HEK293 (cell line): ENCODE measurements at regions not wholly inside any gene's neighbourhood (a gene's known extent, or its start where the extent isn't known, plus 50 kb on each side); places are given as distances from the start of the nearest gene placed in this dataset.
A peak's percentile ranks its signal among the peaks of the same experiment; 100 is the strongest.

ENCODE experiments used
- BCL11B ChIP-seq: fragments of 450-650 bp; formaldehyde crosslinking; IDR thresholded peaks from 2 replicates; pipeline ENCODE4 v1.5.1; 2016; ENCODE audit warnings: low read depth, missing biosample characterization, missing genetic modification characterization
- GLI2 ChIP-seq: fragments of 450-650 bp; formaldehyde crosslinking; IDR thresholded peaks from 2 replicates; pipeline ENCODE4; 2017; ENCODE audit warnings: missing biosample characterization, missing genetic modification characterization, low read depth, borderline replicate concordance
- GLIS1 ChIP-seq: fragments of 450-650 bp; formaldehyde crosslinking; IDR thresholded peaks from 2 replicates; pipeline ENCODE4 v1.5.1; 2016; ENCODE audit warnings: missing biosample characterization, missing genetic modification characterization
- IKZF3 ChIP-seq: fragments of 450-650 bp; IDR thresholded peaks from 2 replicates; pipeline ENCODE4 v1.5.0; 2018; ENCODE audit warnings: missing biosample characterization, mild to moderate bottlenecking, missing genetic modification characterization, moderate library complexity
- KLF1 ChIP-seq: fragments of 450-650 bp; formaldehyde crosslinking; IDR thresholded peaks from 2 replicates; pipeline ENCODE4 v1.5.1; 2016; ENCODE audit warnings: missing biosample characterization, missing genetic modification characterization
- KLF10 ChIP-seq: fragments of 450-650 bp; IDR thresholded peaks from 2 replicates; pipeline ENCODE4 v1.5.1; 2018; ENCODE audit warnings: missing biosample characterization, mild to moderate bottlenecking, missing genetic modification characterization
- MEIS1 ChIP-seq: sonication (generic); formaldehyde crosslinking; IDR thresholded peaks from 2 replicates; pipeline ENCODE4 v1.8.1; 2022; ENCODE audit warnings: missing genetic modification reagents, mild to moderate bottlenecking, borderline replicate concordance
- OVOL3 ChIP-seq: fragments of 450-650 bp; formaldehyde crosslinking; IDR thresholded peaks from 2 replicates; pipeline ENCODE4 v1.5.1; 2016; ENCODE audit warnings: missing biosample characterization, missing genetic modification characterization
- WT1 ChIP-seq: fragments of 450-650 bp; formaldehyde crosslinking; IDR thresholded peaks from 2 replicates; pipeline ENCODE4 v1.5.1; 2016; ENCODE audit warnings: missing biosample characterization, missing genetic modification characterization
- ZBTB17 ChIP-seq: fragments of 450-650 bp; formaldehyde crosslinking; IDR thresholded peaks from 2 replicates; pipeline ENCODE4 v1.5.1; 2016; ENCODE audit warnings: missing biosample characterization, missing genetic modification characterization
- ZFHX2 ChIP-seq: fragments of 450-650 bp; formaldehyde crosslinking; conservative IDR thresholded peaks from 2 replicates; pipeline ENCODE4 v1.5.1; 2016; ENCODE audit warnings: missing biosample characterization, missing genetic modification characterization
- ZFP37 ChIP-seq: fragments of 450-650 bp; formaldehyde crosslinking; IDR thresholded peaks from 2 replicates; pipeline ENCODE4 v1.5.1; 2016; ENCODE audit warnings: missing biosample characterization, missing genetic modification characterization
- ZNF112 ChIP-seq: fragments of 450-650 bp; formaldehyde crosslinking; IDR thresholded peaks from 2 replicates; pipeline ENCODE4 v1.5.0; 2017; ENCODE audit warnings: missing biosample characterization, missing genetic modification characterization
- ZNF146 ChIP-seq: fragments of 450-650 bp; formaldehyde crosslinking; IDR thresholded peaks from 2 replicates; pipeline ENCODE4 v1.5.1; 2016; ENCODE audit warnings: missing biosample characterization, missing genetic modification characterization
- ZNF16 ChIP-seq: fragments of 450-650 bp; formaldehyde crosslinking; IDR thresholded peaks from 2 replicates; pipeline ENCODE4 v1.5.1; 2016; ENCODE audit warnings: low read depth, missing biosample characterization, missing genetic modification characterization
- ZNF19 ChIP-seq: fragments of 450-650 bp; formaldehyde crosslinking; IDR thresholded peaks from 2 replicates; pipeline ENCODE4; 2016; ENCODE audit warnings: missing biosample characterization, missing genetic modification characterization, low read depth
- ZNF24 ChIP-seq: fragments of 450-650 bp; formaldehyde crosslinking; IDR thresholded peaks from 2 replicates; pipeline ENCODE4 v1.5.1; 2016; ENCODE audit warnings: missing biosample characterization, missing genetic modification characterization
- ZNF335 ChIP-seq: fragments of 450-650 bp; formaldehyde crosslinking; conservative IDR thresholded peaks from 2 replicates; pipeline ENCODE4 v1.5.1; 2016; ENCODE audit warnings: missing biosample characterization, missing genetic modification characterization
- ZNF529 ChIP-seq: fragments of 450-650 bp; formaldehyde crosslinking; IDR thresholded peaks from 2 replicates; pipeline ENCODE4 v1.5.1; 2017; ENCODE audit warnings: missing genetic modification characterization, missing biosample characterization; ENCODE audit not compliant: insufficient replicate concordance
- ZNF596 ChIP-seq: fragments of 450-650 bp; IDR thresholded peaks from 2 replicates; pipeline ENCODE4 v1.5.0; 2018; ENCODE audit warnings: missing biosample characterization, mild to moderate bottlenecking, missing genetic modification characterization, moderate library complexity
- ZNF654 ChIP-seq: fragments of 450-650 bp; formaldehyde crosslinking; IDR thresholded peaks from 2 replicates; pipeline ENCODE4 v1.5.1; 2016; ENCODE audit warnings: low read depth, missing biosample characterization, missing genetic modification characterization
- ZNF677 ChIP-seq: fragments of 450-650 bp; IDR thresholded peaks from 2 replicates; pipeline ENCODE4 v1.5.0; 2018; ENCODE audit warnings: missing biosample characterization, mild to moderate bottlenecking, missing genetic modification characterization, moderate library complexity
- ZSCAN16 ChIP-seq: fragments of 450-650 bp; formaldehyde crosslinking; IDR thresholded peaks from 2 replicates; pipeline ENCODE4 v1.5.1; 2016; ENCODE audit warnings: missing biosample characterization, missing genetic modification characterization
- ZXDB ChIP-seq: fragments of 450-650 bp; formaldehyde crosslinking; IDR thresholded peaks from 2 replicates; pipeline ENCODE4 v1.5.1; 2016; ENCODE audit warnings: missing biosample characterization, missing genetic modification characterization
- TF ChIP-seq, protein P1 (sequence below): fragments of 450-650 bp; formaldehyde crosslinking; IDR thresholded peaks from 2 replicates; pipeline ENCODE4 v1.5.1; 2016; ENCODE audit warnings: missing biosample characterization, missing genetic modification characterization
- TF ChIP-seq, protein P2 (sequence below): fragments of 450-650 bp; formaldehyde crosslinking; IDR thresholded peaks from 2 replicates; pipeline ENCODE4 v1.5.1; 2016; ENCODE audit warnings: missing biosample characterization, missing genetic modification characterization
- TF ChIP-seq, protein P3 (sequence below): fragments of 450-650 bp; formaldehyde crosslinking; IDR thresholded peaks from 2 replicates; pipeline ENCODE4 v1.5.1; 2017; ENCODE audit warnings: missing biosample characterization, missing genetic modification characterization
- TF ChIP-seq, protein P4 (sequence below): fragments of 450-650 bp; IDR thresholded peaks from 2 replicates; pipeline ENCODE4 v1.5.1; 2018; ENCODE audit warnings: missing biosample characterization, mild to moderate bottlenecking, missing genetic modification characterization
- TF ChIP-seq, protein P5 (sequence below): fragments of 450-650 bp; formaldehyde crosslinking; IDR thresholded peaks from 2 replicates; pipeline ENCODE4 v1.5.1; 2016; ENCODE audit warnings: missing biosample characterization, missing genetic modification characterization

DNA sequence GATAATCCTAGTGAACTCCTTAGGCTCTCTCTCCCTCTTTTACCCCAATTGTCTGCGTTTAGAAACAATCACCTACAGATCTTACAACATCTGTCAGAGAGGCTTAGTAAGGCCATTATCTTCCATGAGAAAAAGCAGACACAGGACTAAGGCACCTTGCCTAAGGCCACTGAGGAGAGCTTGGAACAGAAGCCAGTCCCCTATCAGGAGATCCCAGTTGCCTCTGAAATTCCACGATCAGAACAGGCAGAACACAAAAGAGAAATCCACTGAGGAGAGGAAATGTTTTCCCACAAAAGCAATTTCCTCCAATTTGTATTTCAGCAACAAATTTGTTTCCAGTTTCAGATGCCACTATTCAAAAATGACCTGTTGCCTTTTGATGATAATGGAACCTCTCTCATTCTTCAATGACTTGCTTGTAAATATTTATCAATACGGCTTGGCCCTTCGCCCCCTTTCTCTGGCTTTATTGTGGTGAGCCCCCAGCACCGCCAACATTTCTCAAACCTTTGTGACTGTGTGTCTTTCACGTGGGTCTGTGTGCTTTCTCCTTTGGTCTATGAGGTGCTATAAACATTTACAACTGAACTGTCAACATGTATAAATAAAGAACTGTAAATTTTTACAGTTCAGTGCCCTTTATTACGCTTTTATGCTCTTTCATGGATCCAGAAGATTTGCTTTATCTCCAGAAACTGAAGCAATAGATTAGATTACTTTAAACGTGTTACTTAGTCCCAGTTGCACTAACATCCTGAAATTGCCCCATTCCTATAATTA is 187.8 kb upstream of the PHACTR1 start (continued):
- TF ChIP-seq ZNF16 (tag by site-specific recombination), result no peak
- no peak for TF ChIP-seq MEIS1 (CRISPR knock-in tag)
- 0 out of 2 replicates have a peak, but pooled peaks have one; percentile 38 for TF ChIP-seq ZNF19
- TF ChIP-seq ZNF335, result peak; percentile 55
- TF ChIP-seq IKZF3 (tag by site-specific recombination), result peak; percentile 52; the same call in 1 of the 2 replicates
- peak; percentile 91 for TF ChIP-seq ZXDB (tag by site-specific recombination)
- TF ChIP-seq OVOL3 (tag by site-specific recombination), result peak; percentile 91
- 0 out of 2 replicates have a peak, but pooled peaks have one; percentile 19 for TF ChIP-seq ZFHX2 (tag by site-specific recombination)
- TF ChIP-seq, protein P1, sequence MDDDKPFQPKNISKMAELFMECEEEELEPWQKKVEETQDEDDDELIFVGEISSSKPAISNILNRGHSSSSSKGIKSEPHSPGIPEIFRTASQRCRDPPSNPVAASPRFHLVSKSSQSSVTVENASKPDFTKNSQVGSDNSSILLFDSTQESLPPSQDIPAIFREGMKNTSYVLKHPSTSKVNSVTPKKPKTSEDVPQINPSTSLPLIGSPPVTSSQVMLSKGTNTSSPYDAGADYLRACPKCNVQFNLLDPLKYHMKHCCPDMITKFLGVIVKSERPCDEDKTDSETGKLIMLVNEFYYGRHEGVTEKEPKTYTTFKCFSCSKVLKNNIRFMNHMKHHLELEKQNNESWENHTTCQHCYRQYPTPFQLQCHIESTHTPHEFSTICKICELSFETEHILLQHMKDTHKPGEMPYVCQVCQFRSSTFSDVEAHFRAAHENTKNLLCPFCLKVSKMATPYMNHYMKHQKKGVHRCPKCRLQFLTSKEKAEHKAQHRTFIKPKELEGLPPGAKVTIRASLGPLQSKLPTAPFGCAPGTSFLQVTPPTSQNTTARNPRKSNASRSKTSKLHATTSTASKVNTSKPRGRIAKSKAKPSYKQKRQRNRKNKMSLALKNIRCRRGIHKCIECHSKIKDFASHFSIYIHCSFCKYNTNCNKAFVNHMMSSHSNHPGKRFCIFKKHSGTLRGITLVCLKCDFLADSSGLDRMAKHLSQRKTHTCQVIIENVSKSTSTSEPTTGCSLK (tag by site-specific recombination), result no peak
- TF ChIP-seq ZSCAN16 (tag by site-specific recombination), result peak; percentile 41; the same call in 1 of the 2 replicates
- peak; percentile 58; the same call in 1 of the 2 replicates for TF ChIP-seq GLI2 (tag by site-specific recombination)
- TF ChIP-seq KLF10, result peak; percentile 62; the same call in 1 of the 2 replicates
- no peak for TF ChIP-seq ZNF677 (tag by site-specific recombination)
- no peak for TF ChIP-seq ZNF24 (tag by site-specific recombination)
- TF ChIP-seq, protein P2, sequence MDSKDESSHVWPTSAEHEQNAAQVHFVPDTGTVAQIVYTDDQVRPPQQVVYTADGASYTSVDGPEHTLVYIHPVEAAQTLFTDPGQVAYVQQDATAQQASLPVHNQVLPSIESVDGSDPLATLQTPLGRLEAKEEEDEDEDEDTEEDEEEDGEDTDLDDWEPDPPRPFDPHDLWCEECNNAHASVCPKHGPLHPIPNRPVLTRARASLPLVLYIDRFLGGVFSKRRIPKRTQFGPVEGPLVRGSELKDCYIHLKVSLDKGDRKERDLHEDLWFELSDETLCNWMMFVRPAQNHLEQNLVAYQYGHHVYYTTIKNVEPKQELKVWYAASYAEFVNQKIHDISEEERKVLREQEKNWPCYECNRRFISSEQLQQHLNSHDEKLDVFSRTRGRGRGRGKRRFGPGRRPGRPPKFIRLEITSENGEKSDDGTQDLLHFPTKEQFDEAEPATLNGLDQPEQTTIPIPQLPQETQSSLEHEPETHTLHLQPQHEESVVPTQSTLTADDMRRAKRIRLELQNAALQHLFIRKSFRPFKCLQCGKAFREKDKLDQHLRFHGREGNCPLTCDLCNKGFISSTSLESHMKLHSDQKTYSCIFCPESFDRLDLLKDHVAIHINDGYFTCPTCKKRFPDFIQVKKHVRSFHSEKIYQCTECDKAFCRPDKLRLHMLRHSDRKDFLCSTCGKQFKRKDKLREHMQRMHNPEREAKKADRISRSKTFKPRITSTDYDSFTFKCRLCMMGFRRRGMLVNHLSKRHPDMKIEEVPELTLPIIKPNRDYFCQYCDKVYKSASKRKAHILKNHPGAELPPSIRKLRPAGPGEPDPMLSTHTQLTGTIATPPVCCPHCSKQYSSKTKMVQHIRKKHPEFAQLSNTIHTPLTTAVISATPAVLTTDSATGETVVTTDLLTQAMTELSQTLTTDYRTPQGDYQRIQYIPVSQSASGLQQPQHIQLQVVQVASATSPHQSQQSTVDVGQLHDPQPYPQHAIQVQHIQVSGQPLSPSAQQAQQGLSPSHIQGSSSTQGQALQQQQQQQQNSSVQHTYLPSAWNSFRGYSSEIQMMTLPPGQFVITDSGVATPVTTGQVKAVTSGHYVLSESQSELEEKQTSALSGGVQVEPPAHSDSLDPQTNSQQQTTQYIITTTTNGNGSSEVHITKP, result peak; percentile 67
- TF ChIP-seq WT1 (tag by site-specific recombination), result peak; percentile 71
- TF ChIP-seq, protein P3, sequence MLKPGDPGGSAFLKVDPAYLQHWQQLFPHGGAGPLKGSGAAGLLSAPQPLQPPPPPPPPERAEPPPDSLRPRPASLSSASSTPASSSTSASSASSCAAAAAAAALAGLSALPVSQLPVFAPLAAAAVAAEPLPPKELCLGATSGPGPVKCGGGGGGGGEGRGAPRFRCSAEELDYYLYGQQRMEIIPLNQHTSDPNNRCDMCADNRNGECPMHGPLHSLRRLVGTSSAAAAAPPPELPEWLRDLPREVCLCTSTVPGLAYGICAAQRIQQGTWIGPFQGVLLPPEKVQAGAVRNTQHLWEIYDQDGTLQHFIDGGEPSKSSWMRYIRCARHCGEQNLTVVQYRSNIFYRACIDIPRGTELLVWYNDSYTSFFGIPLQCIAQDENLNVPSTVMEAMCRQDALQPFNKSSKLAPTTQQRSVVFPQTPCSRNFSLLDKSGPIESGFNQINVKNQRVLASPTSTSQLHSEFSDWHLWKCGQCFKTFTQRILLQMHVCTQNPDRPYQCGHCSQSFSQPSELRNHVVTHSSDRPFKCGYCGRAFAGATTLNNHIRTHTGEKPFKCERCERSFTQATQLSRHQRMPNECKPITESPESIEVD, result peak; percentile 97
- no peak for TF ChIP-seq ZNF146
- peak; percentile 77 for TF ChIP-seq GLIS1
- TF ChIP-seq ZFP37 (tag by site-specific recombination), result no peak
- no peak for TF ChIP-seq ZNF112 (tag by site-specific recombination)
- TF ChIP-seq ZNF654 (tag by site-specific recombination), result 0 out of 2 replicates have a peak, but pooled peaks have one; percentile 5
- no peak for TF ChIP-seq KLF1 (tag by site-specific recombination)
- TF ChIP-seq, protein P4, sequence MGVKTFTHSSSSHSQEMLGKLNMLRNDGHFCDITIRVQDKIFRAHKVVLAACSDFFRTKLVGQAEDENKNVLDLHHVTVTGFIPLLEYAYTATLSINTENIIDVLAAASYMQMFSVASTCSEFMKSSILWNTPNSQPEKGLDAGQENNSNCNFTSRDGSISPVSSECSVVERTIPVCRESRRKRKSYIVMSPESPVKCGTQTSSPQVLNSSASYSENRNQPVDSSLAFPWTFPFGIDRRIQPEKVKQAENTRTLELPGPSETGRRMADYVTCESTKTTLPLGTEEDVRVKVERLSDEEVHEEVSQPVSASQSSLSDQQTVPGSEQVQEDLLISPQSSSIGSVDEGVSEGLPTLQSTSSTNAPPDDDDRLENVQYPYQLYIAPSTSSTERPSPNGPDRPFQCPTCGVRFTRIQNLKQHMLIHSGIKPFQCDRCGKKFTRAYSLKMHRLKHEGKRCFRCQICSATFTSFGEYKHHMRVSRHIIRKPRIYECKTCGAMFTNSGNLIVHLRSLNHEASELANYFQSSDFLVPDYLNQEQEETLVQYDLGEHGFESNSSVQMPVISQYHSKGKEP (tag by site-specific recombination), result peak; percentile 63; the same call in 1 of the 2 replicates
- peak; percentile 31; the same call in 1 of the 2 replicates for TF ChIP-seq ZBTB17 (tag by site-specific recombination)
- peak; percentile 82; the same call in 1 of the 2 replicates for TF ChIP-seq BCL11B (tag by site-specific recombination)
- TF ChIP-seq ZNF596 (tag by site-specific recombination), result 0 out of 2 replicates have a peak, but pooled peaks have one; percentile 6
- no peak for TF ChIP-seq ZNF529
- TF ChIP-seq, protein P5, sequence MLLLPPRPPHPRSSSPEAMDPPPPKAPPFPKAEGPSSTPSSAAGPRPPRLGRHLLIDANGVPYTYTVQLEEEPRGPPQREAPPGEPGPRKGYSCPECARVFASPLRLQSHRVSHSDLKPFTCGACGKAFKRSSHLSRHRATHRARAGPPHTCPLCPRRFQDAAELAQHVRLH, result peak; percentile 86
